K562 (cell line): ENCODE measurements at regions not wholly inside any gene's neighbourhood (a gene's known extent, or its start where the extent isn't known, plus 50 kb on each side); places are given as distances from the start of the nearest gene placed in this dataset.

Experiments
- CREB5 ChIP-seq: fragments of 250-450 bp; sonication (Bioruptor Pico); IDR thresholded peaks from 2 replicates; pipeline ENCODE4 v1.5.0; 2020; ENCODE audit warnings: mild to moderate bottlenecking
- CTBP1 ChIP-seq: fragments of 450-650 bp; IDR thresholded peaks from 2 replicates; pipeline ENCODE4 v1.6.1; 2016; ENCODE audit warnings: borderline replicate concordance
- CTCF ChIP-seq, 3 experiments: IDR thresholded peaks in 2 of 3; conservative IDR thresholded peaks in 1 of 3; 2 replicates each; pipeline ENCODE4 v1.5.1; 2011 to 2012; ENCODE audit warnings: low read length in 3 of 3, mild to moderate bottlenecking in 3 of 3, control low read depth in 2 of 3, improper control_type of control experiment in 1 of 3, inconsistent platforms in 1 of 3, low read depth in 1 of 3, mixed read lengths in 1 of 3, moderate library complexity in 1 of 3; ENCODE audit not compliant: insufficient read depth in 2 of 3
- MAX ChIP-seq: sonication (generic); formaldehyde crosslinking; IDR thresholded peaks from 2 replicates; pipeline ENCODE4 v1.9.0; 2022; ENCODE audit warnings: mild to moderate bottlenecking, missing genetic modification reagents
- NR0B1 ChIP-seq: fragments of 450-650 bp; IDR thresholded peaks from one replicate; pipeline ENCODE4 v1.6.1; 2018; ENCODE audit warnings: mild to moderate bottlenecking, moderate library complexity; ENCODE audit not compliant: partially characterized antibody
- POLR2AphosphoS5 ChIP-seq: IDR thresholded peaks from 2 replicates; pipeline ENCODE4 v1.6.1; 2011; ENCODE audit warnings: mild to moderate bottlenecking, low read depth, low read length, moderate library complexity; ENCODE audit not compliant: control insufficient read depth, insufficient read depth
- SAP30 ChIP-seq: fragments of 200-600 bp; sonication (generic); IDR thresholded peaks from 2 replicates; pipeline ENCODE4 v1.6.1; 2012; ENCODE audit warnings: borderline replicate concordance, low read depth, mild to moderate bottlenecking, moderate library complexity, low read length, control low read depth, inconsistent platforms; ENCODE audit not compliant: insufficient read depth, poor library complexity, severe bottlenecking

- TF ChIP-seq NR0B1 (no peak), SAP30 (no peak), MAX (CRISPR knock-in tag) (no peak), POLR2AphosphoS5 (no peak), CTCF (IDR thresholded peaks at IDR 0.05 in 2 of 3, conservative IDR thresholded peaks at IDR 0.05 in 1 of 3; ENCODE audit: insufficient read depth in 2 of 3, low read depth in 1 of 3, low read length in 3 of 3) (no peak), CTBP1 (no peak), CREB5 (CRISPR knock-in tag) (no peak)
These were observed 259.7 kb upstream of the DCN start for GRCh38 chr12:91441993-91442952.
